ENCODE measurements at regions not wholly inside any gene's neighbourhood (a gene's known extent, or its start where the extent isn't known, plus 50 kb on each side); places are given as distances from the start of the nearest gene placed in this dataset.
"Not testable (repeated sequence)": the region's sequence is repeated elsewhere in the genome, so short reads cannot be mapped to it uniquely, and the experiment has no call there.

DNA sequence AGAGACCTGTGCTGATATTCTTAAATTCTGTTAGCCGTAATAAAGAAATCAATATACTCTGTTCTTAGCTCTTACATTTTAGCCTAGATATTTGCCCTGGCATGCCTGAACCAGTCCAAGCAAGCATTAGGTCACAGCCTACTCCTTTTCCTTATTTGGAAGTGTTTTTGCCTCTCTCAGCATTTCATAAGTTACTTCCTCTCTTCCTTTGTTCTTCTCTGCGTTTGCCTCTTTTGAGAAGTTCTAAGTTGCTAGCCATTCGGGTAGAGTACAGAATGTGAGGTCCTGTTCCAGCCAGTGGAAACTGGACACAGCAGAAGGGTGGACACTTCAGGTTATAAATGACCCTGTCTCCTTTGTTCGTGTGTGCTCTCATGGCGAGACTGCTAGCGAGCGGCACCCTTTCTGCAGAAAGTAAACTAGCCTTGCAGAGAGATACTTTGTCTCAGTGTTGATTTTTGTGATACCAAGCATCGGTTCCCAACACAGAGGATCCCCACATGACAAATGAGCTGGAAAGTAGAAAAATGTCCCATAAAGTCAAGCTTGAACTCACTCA, 75.0 kb upstream of the FAM153A start:
- peak in 1 of 2 donors; percentile 3 for DNase-seq

DNA sequence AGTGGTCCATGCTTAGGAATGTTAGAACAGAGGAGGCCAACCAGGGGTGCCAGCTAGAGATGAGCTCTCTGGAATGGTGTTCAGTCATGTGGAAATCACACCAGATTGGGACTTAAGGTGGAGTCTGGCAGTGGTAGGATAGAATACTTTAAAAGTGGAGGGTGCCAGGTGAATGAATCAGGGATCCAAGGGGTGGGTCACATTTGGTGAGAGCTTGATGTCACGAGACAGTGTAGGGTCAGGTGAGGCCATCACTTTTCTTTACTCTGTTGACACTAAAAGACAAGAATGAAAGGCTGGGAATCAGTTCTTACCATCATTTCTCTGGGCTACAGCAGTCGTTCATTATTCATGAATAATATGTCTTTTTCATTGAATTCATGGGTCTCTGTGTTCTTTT, 73.8 kb upstream of the FAM153A start:
- DNase-seq, result not testable (repeated sequence)

DNA sequence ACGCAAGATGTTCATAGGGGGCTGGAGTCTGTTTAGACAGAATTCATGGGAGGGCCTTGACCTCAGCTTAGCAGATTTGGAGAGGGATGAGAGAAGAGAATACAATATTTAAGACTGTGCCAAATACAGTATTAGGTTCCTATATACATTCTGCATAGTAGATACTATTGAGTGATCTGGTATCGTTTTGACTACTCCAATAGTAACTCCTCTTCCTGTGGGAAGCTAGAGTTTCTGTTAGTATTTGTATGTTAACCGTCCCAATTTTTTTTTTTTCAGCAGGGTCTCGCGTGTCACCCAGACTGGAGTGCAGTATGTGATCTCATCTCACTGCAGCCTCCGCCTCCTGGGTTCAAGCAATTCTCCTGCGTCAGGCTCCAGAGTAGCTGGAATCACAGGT, 65.2 kb upstream of the FAM153A start:
- not testable (repeated sequence) for DNase-seq

DNA sequence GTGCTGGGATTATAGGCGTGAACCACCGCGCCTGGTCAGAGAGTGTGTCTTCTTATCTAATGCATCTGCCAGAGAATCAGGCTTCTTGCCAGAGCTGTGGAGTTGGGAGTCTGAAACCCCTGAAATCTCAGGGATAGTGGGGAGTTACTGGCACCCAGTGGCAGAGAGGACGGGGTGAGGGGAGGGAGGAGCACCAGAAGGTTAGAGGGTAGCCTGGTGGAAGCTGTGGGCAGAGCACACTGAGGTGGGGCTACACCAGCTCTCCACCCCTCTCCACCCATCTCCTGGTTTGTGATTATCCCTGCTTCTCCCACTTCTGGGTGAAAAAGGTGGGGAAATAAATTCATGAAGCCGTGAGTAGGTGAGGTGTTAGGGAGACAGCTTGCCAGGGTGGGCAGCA, 63.9 kb upstream of the FAM153A start:
- not testable (repeated sequence) for DNase-seq

DNA sequence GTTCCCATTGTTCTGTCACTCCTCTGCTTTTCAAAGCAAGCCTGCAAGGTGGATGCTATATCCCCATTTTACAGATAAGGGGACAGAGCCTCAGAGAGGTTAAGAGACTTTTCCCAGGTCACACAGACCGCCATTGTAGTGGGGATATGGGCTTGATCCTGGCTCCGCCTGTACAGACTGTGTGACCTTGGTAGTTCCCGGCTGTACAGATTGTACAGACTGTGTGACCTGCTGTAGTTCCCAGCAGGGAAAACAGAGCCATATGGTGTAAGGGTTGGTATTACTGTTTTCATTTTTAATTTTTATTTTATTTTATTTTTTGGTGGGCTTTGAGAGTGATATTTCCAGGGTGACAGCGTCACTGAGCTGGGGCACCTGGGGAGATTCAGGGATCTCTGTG, 63.2 kb upstream of the FAM153A start:
- DNase-seq, result not testable (repeated sequence)

DNA sequence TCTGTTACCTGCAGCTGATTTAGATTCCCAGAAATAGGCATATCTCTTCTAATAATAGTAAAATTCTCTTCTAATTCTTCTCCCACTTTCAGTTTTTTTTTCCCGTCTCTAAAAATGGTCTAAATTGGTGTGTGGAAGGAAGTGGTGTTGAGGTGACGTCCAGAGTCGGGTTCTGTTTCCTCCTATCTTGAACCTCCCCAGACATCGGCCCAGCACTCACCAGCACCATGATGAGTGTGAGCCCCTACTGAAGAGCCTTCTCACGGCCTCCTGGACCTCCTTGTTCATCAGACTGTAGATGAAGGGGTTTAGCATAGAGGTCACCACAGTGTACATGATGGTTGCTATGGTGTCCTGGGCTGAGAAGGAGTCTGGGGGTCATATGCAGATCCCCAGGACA, 53.5 kb upstream of the FAM153A start:
- DNase-seq, result not testable (repeated sequence)
